ENCODE measurements at regions not wholly inside any gene's neighbourhood (a gene's known extent, or its start where the extent isn't known, plus 50 kb on each side); places are given as distances from the start of the nearest gene placed in this dataset.
"Not testable (repeated sequence)": the region's sequence is repeated elsewhere in the genome, so short reads cannot be mapped to it uniquely, and the experiment has no call there.

DNA sequence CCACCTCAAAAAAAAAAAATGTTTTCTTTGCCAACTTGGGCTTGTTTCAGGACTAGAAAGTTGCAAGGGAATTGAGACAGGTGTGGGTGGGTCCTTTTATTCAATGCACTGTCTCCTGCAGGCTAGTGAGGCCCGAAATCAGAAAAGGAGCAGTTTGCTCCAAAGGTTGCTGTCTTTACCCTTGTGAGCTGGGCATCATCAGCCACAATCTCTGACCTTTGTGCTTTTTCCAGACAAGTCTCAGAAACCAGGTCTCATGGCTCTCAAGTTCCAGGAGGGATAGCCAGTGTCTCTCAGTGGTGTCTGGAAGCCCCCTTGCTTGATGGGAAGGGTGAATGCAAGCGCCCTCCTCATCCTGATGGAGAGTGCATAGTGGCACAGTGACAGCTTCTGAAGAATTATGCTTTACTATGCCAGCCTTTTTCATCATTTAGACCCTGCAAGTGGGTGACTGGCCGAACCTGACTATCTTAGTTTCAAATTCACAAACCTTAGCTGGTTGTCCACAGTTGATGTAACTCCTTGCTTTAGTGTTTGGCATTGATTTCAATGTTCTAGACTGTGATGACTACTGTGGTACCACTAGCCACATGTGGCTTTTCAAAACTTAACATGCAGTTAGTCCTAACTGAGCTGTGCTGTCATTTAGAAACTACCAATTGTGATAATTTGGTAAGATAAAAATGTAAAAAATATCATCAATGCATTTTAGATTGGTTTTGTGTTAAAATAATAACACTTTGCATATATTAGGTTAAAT, 468.6 kb downstream of the GADD45G start:
- no peak overlapping the region for H2AK5ac ChIP-seq (ENCODE audit: low read length, severe bottlenecking)
- no peak overlapping the region for H3K14ac ChIP-seq (ENCODE audit: low read length in 2 of 2)
- no peak overlapping the region for H3K27ac ChIP-seq (ENCODE audit: low read length, poor library complexity, severe bottlenecking)
- no peak overlapping the region for H3K9ac ChIP-seq (ENCODE audit: low read length)
- no peak overlapping the region for H2BK15ac ChIP-seq (ENCODE audit: low read depth, poor library complexity, severe bottlenecking)
- H3K9me3 ChIP-seq (ENCODE audit: control insufficient read depth, low read length), result no peaks in the 10 kb centered on the region
- no peak overlapping the region for H3K23ac ChIP-seq (ENCODE audit: low read length in 2 of 2)
- 80% methylated on average over 3 of the region's 3 CpGs for WGBS
- no peak for DNase-seq
- H3K36me3 ChIP-seq (ENCODE audit: control insufficient read depth in 1 of 2, insufficient read depth in 2 of 2, low read depth in 1 of 2, low read length in 2 of 2), result no peaks in the 10 kb centered on the region
- no peaks in the 10 kb centered on the region for H3K4me1 ChIP-seq (ENCODE audit: control insufficient read depth, insufficient read depth, low read depth, low read length)
- H3K4me3 ChIP-seq (ENCODE audit: insufficient read depth in 1 of 2, low read depth in 1 of 2, low read length in 2 of 2), result no peak overlapping the region
- H2BK5ac ChIP-seq (ENCODE audit: low read depth, low read length, poor library complexity, severe bottlenecking), result no peak overlapping the region
- no peak overlapping the region for H3K18ac ChIP-seq (ENCODE audit: low read depth in 1 of 2, low read length in 2 of 2)
- no peak overlapping the region for H4K91ac ChIP-seq (ENCODE audit: low read length)
- H3K79me1 ChIP-seq (replicated peaks; ENCODE audit: low read length, poor library complexity, severe bottlenecking), result no peaks in the 10 kb centered on the region
- H3K4ac ChIP-seq (ENCODE audit: low read depth in 1 of 2, low read length in 2 of 2), result no peak overlapping the region
- H2AFZ ChIP-seq (ENCODE audit: low read depth, low read length), result no peak overlapping the region
- H3K4me2 ChIP-seq (ENCODE audit: low read length, poor library complexity, severe bottlenecking), result no peak overlapping the region
- peaks cover 45 to 52% of the 10 kb centered on the region in 2 experiments for H3K27me3 ChIP-seq (ENCODE audit: control insufficient read depth in 1 of 2, insufficient read depth in 1 of 2, low read length in 2 of 2)
- H2BK12ac ChIP-seq (ENCODE audit: low read length in 2 of 2), result no peak overlapping the region
- no peak overlapping the region for H2BK120ac ChIP-seq (ENCODE audit: low read depth, low read length)
- no peak overlapping the region for H4K8ac ChIP-seq (ENCODE audit: low read length)

- no peak overlapping the region for H3K9ac ChIP-seq (ENCODE audit: low read length)
- no peak overlapping the region for H2AK5ac ChIP-seq (ENCODE audit: low read length, severe bottlenecking)
- no peaks in the 10 kb centered on the region for H3K4me1 ChIP-seq (ENCODE audit: control insufficient read depth, insufficient read depth, low read depth, low read length)
- no peak overlapping the region for H2BK12ac ChIP-seq (ENCODE audit: low read length in 2 of 2)
- no peak overlapping the region for H3K27ac ChIP-seq (ENCODE audit: low read length, poor library complexity, severe bottlenecking)
- H3K4ac ChIP-seq (ENCODE audit: low read depth in 1 of 2, low read length in 2 of 2), result no peak overlapping the region
- H2AFZ ChIP-seq (ENCODE audit: low read depth, low read length), result no peak overlapping the region
- no peaks in the 10 kb centered on the region for H3K9me3 ChIP-seq (ENCODE audit: control insufficient read depth, low read length)
- no peak overlapping the region for H3K14ac ChIP-seq (ENCODE audit: low read length in 2 of 2)
- H3K27me3 ChIP-seq (ENCODE audit: control insufficient read depth in 1 of 2, insufficient read depth in 1 of 2, low read length in 2 of 2), result peaks cover 48 to 58% of the 10 kb centered on the region in 2 experiments
- H2BK5ac ChIP-seq (ENCODE audit: low read depth, low read length, poor library complexity, severe bottlenecking), result no peak overlapping the region
- no peaks in the 10 kb centered on the region for H3K36me3 ChIP-seq (ENCODE audit: control insufficient read depth in 1 of 2, insufficient read depth in 2 of 2, low read depth in 1 of 2, low read length in 2 of 2)
- no peak overlapping the region for H3K4me2 ChIP-seq (ENCODE audit: low read length, poor library complexity, severe bottlenecking)
- H4K8ac ChIP-seq (ENCODE audit: low read length), result no peak overlapping the region
- no peak overlapping the region for H3K4me3 ChIP-seq (ENCODE audit: insufficient read depth in 1 of 2, low read depth in 1 of 2, low read length in 2 of 2)
- no peak overlapping the region for H3K23ac ChIP-seq (ENCODE audit: low read length in 2 of 2)
- WGBS, result 97% methylated on average over 5 of the region's 6 CpGs
- no peak overlapping the region for H2BK15ac ChIP-seq (ENCODE audit: low read depth, poor library complexity, severe bottlenecking)
- no peak overlapping the region for H3K18ac ChIP-seq (ENCODE audit: low read depth in 1 of 2, low read length in 2 of 2)
- H3K79me1 ChIP-seq (replicated peaks; ENCODE audit: low read length, poor library complexity, severe bottlenecking), result no peaks in the 10 kb centered on the region
- no peak for DNase-seq
- no peak overlapping the region for H4K91ac ChIP-seq (ENCODE audit: low read length)
- no peak overlapping the region for H2BK120ac ChIP-seq (ENCODE audit: low read depth, low read length)
Measured at GRCh38 chr9:90074316-90074962, 469.6 kb downstream of the GADD45G start.

DNA sequence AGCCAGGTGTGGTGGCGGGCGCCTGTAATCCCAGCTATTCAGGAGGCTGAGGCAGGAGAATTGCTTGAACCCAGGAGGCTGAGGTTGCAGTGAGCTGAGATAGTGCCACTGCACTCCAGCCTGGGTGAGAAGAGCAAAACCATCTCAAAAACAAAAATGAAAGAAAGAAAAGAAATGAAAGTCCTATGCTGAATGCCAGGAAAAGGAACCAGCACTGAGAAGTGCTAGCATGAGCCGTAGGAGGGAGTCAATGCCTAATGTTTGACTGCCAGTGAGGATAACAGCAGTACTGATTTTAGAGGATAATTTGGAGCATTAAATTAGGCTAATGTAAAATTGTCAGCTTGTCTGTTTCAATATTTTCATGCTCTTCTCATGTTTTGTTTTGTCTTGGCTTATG, 472.8 kb downstream of the GADD45G start:
- H3K27me3 ChIP-seq (ENCODE audit: control insufficient read depth in 1 of 2, insufficient read depth in 1 of 2, low read length in 2 of 2), result peaks cover 62 to 68% of the 10 kb centered on the region in 2 experiments
- 99% methylated on average over 3 of the region's 3 CpGs for WGBS
- not testable (repeated sequence) for H2AFZ ChIP-seq (ENCODE audit: low read depth, low read length); H2BK5ac ChIP-seq (ENCODE audit: low read depth, low read length, poor library complexity, severe bottlenecking); H3K79me1 ChIP-seq (replicated peaks; ENCODE audit: low read length, poor library complexity, severe bottlenecking); H3K36me3 ChIP-seq (ENCODE audit: control insufficient read depth in 1 of 2, insufficient read depth in 2 of 2, low read depth in 1 of 2, low read length in 2 of 2); H3K9ac ChIP-seq (ENCODE audit: low read length); DNase-seq; H4K91ac ChIP-seq (ENCODE audit: low read length); H2BK15ac ChIP-seq (ENCODE audit: low read depth, poor library complexity, severe bottlenecking); H4K8ac ChIP-seq (ENCODE audit: low read length); H3K4me3 ChIP-seq (ENCODE audit: insufficient read depth in 1 of 2, low read depth in 1 of 2, low read length in 2 of 2); H2AK5ac ChIP-seq (ENCODE audit: low read length, severe bottlenecking); H2BK120ac ChIP-seq (ENCODE audit: low read depth, low read length); H3K4me2 ChIP-seq (ENCODE audit: low read length, poor library complexity, severe bottlenecking); H3K18ac ChIP-seq (ENCODE audit: low read depth in 1 of 2, low read length in 2 of 2); H3K23ac ChIP-seq (ENCODE audit: low read length in 2 of 2); H3K4me1 ChIP-seq (ENCODE audit: control insufficient read depth, insufficient read depth, low read depth, low read length); H2BK12ac ChIP-seq (ENCODE audit: low read length in 2 of 2); H3K27ac ChIP-seq (ENCODE audit: low read length, poor library complexity, severe bottlenecking); H3K9me3 ChIP-seq (ENCODE audit: control insufficient read depth, low read length); H3K4ac ChIP-seq (ENCODE audit: low read depth in 1 of 2, low read length in 2 of 2); H3K14ac ChIP-seq (ENCODE audit: low read length in 2 of 2)

DNA sequence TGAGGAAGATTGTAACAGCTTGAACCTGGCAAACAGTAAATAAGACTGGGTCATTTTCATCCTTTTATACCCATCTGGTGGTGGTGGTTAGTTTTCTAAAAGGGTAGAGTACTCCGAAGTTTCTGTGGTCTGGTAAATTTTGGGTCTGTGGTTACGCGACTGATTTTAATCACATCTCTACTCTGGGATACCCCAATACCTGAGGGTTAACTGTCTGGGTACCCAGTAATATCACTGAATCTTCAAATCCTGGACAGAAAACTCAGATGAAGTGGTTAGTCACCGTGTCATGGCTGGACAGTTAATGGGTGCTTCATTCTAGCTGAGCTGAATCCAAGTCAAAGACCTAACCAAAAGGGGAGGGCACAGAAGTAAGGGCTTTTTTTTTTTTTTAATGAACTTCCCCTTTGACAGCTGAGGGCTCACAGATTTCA, 474.2 kb downstream of the GADD45G start:
- H3K79me1 ChIP-seq (replicated peaks; ENCODE audit: low read length, poor library complexity, severe bottlenecking), result no peaks in the 10 kb centered on the region
- H2BK15ac ChIP-seq (ENCODE audit: low read depth, poor library complexity, severe bottlenecking), result no peak overlapping the region

More for the DNA sequence above, 474.2 kb downstream of the GADD45G start:
- DNase-seq, result no peak
- Histone ChIP-seq H2BK120ac (ENCODE audit: low read depth, low read length) (no peak overlapping the region), H3K4ac (ENCODE audit: low read depth in 1 of 2, low read length in 2 of 2) (no peak overlapping the region), H2AK5ac (ENCODE audit: low read length, severe bottlenecking) (no peak overlapping the region), H3K18ac (ENCODE audit: low read depth in 1 of 2, low read length in 2 of 2) (no peak overlapping the region), H3K27ac (ENCODE audit: low read length, poor library complexity, severe bottlenecking) (no peak overlapping the region), H3K4me1 (ENCODE audit: control insufficient read depth, insufficient read depth, low read depth, low read length) (no peaks in the 10 kb centered on the region), H3K9me3 (ENCODE audit: control insufficient read depth, low read length) (no peaks in the 10 kb centered on the region), H2BK5ac (ENCODE audit: low read depth, low read length, poor library complexity, severe bottlenecking) (no peak overlapping the region), H2AFZ (ENCODE audit: low read depth, low read length) (no peak overlapping the region), H3K9ac (ENCODE audit: low read length) (no peak overlapping the region), H3K36me3 (ENCODE audit: control insufficient read depth in 1 of 2, insufficient read depth in 2 of 2, low read depth in 1 of 2, low read length in 2 of 2) (no peaks in the 10 kb centered on the region), H2BK12ac (ENCODE audit: low read length in 2 of 2) (no peak overlapping the region), H3K27me3 (ENCODE audit: control insufficient read depth in 1 of 2, insufficient read depth in 1 of 2, low read length in 2 of 2) (peaks cover 64 to 74% of the 10 kb centered on the region in 2 experiments), H3K4me2 (ENCODE audit: low read length, poor library complexity, severe bottlenecking) (no peak overlapping the region), H4K8ac (ENCODE audit: low read length) (no peak overlapping the region), H3K23ac (ENCODE audit: low read length in 2 of 2) (no peak overlapping the region), H3K14ac (ENCODE audit: low read length in 2 of 2) (no peak overlapping the region), H3K4me3 (ENCODE audit: insufficient read depth in 1 of 2, low read depth in 1 of 2, low read length in 2 of 2) (no peak overlapping the region), H4K91ac (ENCODE audit: low read length) (no peak overlapping the region)
- WGBS, result 74% methylated on average over 2 of the region's 4 CpGs
